OCI-M1 (cell line): ENCODE measurements at regions not wholly inside any gene's neighbourhood (a gene's known extent, or its start where the extent isn't known, plus 50 kb on each side); places are given as distances from the start of the nearest gene placed in this dataset.

Experiments used
- DNase-seq: peaks from one replicate; lab custom pipeline; 2025; lab: John Stamatoyannopoulos, UW

DNA sequence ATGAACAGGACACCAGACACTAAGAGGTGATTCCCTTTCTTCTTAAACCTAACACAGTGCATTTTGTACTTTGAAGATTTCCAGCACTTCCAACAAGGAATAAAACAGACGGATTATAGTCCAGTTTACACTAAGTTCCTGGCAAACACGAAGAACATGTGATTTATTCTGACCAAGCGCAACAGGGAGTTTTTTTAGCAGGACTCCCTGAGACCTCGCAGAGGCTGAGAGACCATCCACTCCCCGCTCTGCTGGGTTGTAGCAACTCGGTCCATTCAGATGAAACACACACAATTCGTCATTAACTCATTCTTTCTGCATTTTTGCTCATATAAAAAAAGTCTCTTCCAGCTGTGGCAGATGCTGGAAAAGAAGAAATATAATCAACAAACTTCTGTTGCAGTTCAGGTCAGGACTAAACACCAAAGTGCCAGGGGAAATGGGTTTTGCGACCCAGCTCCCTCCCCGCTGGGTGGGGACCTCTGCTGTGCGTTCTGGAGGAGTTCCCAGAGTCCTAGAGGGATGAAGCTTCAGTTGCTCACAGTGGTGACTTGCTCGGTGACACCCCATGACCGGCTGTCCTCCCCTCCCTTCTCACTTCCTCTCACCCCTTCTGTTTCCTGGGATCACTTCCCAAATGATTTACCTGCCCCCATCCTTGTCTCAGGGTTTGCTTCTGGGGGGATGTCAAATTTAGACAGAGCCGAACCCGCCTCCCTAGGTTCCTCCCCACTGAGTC lies 52.5 kb downstream of the KCNF1 start:
- no peak for DNase-seq

DNA sequence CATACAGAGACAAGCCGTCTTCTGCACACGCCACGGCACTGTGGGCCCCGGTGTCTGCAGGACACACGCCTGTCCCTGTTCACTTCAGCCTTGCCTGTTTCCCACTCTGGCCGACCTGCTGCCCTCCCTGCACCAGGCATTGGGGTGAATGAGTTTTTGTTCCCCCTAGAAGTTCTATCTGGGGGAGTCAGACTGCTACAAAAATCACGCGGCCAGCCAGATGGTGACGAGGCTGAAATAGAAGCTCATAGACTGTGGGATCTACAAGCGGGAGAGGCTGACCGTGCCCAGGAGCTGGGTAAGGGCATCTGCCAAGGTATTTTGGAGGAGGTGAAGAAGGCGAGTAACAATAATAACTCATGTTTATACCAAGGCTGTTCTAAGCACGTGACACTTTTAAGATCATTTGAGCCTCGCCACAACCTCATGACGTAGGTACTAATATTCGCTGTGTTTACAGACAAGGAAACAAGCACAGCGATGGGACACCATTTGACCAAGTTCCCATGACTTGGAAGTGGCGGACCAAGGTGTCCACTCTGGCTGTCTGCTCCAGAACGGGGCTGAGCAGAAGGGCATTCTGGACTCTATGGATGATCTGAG lies 53.6 kb downstream of the KCNF1 start:
- DNase-seq = no peak

DNA sequence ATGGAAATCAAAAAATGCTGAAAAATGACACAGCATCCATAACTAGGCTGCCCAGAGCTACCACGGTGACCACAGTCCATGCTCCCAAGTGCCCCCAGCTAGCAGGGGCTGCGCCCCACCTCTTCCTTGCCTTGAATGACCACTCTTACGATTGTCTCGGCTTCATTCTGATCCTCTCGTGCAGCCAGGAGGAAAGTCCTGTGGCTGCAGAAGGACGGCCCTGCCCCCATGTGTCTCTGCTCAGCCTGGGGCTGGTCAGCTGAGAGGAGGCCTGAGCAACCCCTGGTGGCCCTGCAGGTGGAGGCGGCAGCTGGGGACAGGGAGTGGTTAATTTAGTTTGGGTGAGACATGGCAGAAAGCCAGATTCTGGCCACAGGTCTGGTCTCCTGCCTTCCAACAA lies 54.3 kb downstream of the KCNF1 start:
- no peak for DNase-seq

DNA sequence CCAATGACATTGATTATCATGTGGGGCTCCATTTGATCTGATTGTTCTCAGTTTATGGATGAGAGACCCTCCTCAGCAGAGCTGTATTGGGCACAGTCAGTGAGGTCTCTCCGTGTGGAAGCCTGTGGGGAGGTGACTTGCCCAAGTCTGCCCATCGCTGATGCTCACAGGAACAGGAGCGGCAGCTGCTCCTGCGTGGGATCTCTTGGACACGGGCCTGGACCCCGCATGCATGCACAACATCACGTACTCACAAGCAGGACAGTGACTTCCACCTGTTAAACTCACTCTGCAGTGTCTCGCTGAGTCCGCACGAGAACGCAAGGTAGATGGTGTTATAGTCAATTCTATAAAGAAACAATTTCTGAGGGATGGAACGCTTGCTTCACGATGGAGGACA lies 55.0 kb downstream of the KCNF1 start:
- no peak for DNase-seq

DNA sequence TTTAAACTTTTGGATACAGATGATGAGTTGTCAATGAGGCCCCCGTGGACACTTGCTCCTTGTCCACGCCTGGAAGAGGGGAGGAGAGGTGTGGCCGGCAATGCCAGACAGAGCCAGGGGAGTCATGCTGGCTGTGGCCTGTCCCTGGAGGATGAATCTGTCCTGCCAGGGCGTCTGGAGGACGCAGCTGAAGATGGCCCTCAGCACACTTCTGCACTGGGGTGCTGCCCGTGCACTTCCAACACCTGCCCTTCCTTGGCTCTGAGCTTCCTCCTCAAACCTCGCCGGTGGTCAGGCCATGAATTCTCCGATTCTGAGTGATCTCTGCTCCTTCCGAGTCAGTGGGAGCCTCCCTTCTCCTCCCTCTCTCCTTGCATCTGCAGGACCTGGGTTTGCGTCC lies 56.4 kb downstream of the KCNF1 start:
- no peak for DNase-seq

DNA sequence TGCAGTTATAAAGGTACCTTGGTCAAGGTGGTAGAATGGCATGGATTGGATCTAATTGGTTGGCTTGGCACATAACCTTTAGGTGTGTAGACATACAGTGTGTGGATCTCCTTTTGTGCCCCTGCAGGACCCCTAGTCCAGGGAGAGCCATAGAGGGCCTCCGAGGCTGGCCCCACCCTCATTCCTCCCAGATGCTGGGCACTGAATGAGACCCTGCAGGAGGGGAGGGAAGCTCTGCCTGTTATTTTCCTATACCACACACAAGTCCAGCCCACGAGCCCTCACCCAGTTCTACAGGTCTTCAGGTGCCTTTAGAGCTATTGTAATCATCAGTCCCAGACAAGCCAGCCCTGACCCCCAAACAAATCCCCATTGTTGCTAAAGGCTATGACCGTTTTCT lies 58.9 kb downstream of the KCNF1 start:
- no peak for DNase-seq

DNA sequence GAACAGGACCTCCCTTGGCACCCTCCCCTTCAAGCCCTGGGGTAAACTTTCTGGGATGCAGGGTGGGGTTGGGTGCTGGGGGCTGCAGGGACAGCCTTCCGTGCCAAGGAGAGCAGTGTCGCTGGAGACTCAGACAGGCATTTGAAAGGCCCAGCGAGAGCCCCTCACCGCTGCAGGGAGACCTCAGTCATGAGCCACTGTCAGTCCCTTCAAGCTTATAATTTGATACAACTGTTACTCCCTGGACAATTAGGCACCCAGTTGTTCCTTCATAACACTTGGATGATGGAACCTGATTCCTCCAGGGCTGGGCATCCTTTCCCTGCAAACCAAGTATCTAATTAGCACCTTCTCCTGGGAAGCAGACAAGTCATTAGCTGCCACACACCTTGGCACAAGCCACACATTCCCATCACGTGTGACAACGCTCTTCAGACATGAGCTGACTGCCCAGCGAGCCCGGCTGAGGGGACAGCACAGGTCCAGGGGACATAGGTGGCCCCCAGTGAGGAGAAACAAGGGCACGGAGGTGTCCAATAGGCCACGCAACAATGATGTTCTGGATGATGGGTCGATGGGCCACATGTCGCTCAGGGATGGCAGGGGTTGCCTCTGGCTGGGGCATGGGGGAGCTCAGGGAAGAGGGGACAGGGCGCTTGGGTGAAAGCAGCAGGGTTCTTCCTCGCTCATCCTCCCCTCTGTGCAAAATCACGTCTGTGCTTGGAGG lies 59.6 kb downstream of the KCNF1 start:
- DNase-seq = no peak

DNA sequence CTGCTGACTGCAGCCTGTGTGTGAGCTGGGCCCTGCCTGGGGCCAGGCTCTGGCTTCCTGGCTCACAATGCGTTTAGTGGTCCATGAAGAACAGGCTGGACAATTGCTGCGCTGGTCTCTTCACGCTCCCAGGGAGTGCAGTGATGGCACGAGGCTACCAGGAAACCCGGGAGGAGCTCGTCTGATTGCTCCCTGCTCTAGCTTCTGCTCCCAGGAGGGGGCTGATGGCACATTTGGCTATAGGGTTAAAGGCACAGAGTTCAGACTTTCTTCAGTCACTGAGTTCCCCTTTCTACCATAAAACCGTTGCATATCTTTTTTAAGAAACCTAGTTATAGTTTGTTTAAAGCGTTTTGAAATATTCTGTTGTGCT lies 60.1 kb downstream of the KCNF1 start:
- DNase-seq = peak; percentile 4

DNA sequence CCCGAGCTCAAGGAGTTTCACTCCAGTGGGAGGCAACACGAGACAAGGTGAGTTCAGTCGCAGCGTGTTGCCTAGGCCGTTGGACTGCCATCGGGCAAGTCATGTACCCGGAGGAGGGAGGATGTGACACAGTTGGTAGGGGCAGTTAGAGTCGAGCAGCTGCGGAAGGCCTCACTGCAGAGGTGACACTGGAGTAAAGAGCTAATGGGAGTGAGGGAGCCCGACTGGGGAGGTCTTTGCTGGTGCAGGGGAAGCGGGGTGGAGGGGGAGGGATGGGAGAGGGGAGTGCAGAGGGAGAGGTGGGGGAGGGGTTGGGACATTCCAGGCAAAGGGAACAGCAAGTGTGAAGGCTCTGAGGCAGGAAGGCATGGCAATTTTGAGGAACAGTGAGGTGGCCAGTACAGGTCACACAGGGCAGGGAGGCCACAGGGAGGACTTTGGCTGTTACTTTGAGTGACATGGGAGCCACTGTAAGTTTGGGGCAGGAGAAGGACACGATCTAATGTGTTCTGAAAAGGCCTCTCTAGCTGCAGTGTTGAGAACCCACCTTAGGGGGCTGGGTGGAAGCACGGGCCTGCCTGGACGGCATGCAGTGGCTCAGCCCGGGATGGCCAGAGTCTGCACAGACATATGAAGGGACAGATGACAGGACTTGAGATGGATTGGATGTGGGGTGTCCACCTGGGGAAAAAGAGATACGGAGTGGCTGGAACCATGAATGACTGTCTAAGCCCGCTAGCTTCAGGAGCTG lies 61.1 kb downstream of the KCNF1 start:
- DNase-seq = no peak

DNA sequence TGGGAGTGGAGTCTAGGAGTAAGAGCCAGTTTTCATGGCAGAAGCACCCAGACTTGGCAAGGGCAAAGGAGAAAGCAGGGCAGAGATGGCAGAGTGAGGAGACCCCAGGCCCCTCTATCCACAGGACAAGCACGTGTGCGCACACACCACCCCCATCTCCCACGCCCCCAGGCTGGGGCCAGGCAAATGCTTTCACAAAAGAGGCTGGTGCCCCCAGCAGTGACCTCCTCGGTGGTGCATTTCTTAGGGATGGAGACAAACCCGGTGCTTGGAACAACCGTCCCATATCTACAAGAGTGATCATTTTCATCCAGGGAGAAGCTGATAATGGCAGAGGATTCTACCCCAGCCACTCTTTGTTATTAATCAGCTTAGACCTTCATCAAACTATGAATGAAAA lies 62.0 kb downstream of the KCNF1 start:
- DNase-seq = no peak

DNA sequence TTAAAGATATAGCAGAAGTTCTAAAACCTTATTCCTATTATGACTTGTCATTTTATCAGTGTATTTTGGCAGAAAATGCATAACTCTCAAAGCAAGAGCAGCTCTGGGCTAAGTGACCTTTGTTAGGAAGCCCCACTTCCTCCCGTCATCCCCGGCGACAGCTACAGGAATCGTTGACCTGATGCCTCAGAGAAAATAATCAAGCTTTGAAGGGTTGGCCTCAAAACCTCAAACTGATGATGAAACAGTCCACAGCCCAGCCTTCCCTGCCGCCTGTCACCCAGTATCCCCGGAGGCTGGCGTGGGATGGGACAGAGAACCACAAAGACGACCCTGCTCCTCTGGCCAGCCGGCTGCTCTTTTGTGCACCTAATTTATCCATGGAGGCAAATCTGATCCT lies 65.3 kb downstream of the KCNF1 start:
- peak; percentile 92 for DNase-seq

DNA sequence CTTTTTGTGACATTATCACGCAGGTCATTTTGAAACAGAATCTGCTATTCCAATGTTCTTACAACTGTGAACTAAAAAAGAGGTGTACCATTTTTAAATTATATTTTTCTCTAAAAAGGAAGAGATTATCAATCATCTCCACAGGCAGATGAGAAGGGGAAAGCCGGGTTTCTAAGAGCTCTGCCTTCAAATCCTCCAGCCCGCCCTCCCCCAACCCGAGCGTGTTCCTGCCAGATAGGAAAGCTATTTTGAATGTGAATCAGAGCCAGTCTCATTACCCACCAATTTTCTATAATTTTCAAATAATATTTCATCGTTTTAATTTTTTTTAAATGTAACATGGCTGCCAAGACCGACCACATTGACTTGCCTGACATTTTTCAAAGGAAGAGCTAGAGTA lies 65.9 kb downstream of the KCNF1 start:
- peak; percentile 61 for DNase-seq

DNA sequence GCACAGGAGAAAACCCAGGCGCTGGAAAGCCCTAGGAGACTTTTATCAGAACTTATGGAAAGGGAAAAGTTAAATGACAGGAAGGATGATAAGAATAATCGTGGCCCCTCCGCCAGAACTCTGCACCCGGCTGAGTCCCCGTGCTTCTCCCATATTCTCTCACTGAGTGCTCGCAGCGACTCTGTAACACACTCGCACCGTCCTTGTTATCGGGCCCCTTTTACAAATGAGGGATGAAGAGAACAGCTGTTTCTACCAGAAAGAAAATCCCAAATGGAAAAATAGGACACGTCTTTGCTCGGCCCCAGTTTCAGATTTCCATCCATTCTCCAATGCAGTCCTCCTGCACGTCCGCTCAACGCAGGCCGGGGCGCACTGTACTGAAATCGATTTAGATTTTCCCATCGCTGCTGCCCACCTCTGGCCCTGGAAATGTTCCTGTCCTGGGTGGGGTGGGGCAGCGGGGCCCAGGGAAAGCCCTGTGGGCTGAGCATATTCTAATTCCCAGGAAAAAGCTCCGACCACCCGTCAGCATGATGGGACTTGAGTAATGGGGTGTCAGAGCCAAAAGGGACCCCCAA lies 66.4 kb downstream of the KCNF1 start:
- no peak for DNase-seq

DNA sequence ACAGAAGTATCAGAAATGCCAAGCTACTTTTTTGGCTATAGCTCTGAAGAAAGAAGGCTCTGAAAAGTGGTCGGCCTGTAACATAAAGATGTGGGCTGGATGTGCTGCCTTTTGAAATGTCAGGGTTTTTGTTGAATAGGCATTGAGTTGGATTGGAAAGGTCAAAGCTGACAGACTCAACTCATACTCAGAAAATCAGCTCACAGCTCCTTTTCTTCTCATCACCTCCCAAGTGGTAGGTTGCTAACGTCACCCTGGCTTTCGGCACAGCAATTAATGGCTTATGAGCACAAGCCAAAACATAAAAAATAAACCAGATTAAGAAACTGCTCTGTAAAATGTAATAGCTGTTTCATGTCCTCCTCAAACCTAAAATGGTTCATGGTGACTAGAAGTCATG lies 68.3 kb downstream of the KCNF1 start:
- no peak for DNase-seq

DNA sequence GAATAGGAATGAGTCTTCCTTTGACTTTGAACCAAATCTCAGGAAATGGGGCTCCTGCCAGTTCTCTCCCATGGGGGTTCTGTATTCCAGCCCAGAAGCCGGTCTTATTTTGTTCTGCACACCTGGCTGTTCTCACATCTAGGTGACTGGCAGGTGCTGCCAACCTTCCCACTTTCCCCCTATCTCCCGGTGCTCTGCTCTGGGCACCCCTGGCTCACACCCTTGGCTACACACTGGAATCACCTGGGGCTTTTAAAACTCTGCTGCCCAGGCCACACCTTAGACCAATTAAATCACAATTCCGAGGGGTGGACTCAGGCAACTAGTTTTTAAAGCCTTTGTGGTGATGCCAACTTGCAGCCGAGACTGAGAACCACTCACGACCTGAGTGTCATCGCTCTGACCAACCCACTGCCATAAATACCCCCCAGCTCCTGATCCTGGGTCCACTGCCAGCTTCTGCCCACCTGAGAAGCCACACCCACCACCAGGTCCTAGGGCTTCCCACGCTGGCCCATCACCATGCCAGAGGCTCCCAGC lies 69.2 kb downstream of the KCNF1 start:
- DNase-seq = no peak

DNA sequence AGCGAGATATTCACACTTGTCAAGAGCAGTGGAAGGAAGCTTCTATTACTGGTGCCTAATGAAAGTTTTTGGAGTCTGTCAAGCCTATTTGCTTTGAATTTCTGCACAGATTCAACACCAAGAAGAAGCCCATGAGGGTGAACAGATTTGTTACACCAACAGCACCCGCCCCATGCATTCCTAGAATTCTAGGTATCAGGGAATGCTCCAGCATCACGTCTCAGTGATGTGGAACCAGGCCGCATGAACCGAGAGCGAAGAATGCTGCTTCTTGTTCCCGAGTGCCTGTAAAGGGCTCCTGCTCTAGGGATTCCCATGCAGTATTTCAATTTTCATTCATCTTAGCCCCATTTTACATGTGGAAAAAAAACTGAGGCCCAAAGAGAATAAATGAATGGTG lies 69.7 kb downstream of the KCNF1 start:
- no peak for DNase-seq

DNA sequence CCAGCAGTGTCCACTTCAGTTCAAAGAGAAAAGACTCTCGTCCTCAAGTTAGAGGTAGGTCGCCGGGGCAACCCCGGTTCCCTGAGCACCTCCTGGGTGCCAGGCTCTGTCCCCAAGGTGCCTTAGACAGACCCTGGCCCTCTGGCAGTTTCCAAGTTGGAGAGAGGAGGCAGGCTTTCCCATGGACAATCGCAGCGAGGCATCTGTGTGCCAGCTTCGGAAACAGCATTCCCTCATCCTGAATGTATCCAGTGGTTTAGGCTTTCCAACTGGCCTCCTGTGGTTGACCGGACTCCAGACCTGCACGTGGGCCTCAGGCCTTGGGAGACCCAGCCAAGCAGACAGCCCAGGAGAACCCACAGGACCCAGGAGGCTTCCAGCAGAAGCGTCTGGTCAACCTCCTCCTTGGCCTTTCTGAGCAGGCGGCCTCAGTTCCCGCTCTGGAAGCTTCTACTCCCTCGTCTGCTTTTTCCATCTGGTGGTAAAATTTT lies 70.3 kb downstream of the KCNF1 start:
- no peak for DNase-seq

DNA sequence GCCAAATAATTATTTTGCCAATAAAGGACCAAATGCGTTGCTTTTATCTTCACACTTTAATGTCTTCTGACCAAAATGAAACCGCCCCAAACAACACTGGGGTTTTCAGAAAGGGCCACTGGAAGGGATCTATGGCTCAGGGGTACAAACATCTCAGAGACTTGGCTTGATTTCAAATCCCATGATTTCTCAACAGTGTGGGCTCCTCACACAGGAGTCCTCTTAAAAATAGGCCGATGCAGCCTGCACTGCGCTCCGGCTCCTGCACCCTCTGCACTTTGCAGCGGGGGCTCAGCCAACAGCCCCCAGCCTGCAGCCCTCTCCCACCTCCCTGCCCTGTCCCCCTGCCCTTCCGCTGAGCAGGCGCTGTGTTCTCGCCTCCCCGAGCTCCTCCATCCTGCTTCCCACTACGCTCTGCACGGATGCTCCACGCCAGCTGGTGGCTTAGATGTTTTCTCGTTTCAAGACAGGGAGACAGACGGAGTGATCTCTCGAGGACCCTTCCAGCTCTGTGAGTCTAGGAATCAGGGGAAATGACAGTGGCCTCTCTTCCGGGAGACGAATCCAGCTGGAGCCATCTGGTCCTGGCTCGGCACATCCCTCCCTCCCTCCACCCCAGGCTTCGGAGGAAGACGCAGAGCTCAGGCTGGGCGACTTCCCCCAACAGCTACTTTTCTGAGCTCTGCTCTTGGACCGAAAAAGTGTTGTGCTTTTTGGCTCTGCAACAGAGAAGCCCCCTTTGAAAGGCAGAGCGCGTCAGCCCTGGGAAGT lies 71.4 kb downstream of the KCNF1 start:
- no peak for DNase-seq

DNA sequence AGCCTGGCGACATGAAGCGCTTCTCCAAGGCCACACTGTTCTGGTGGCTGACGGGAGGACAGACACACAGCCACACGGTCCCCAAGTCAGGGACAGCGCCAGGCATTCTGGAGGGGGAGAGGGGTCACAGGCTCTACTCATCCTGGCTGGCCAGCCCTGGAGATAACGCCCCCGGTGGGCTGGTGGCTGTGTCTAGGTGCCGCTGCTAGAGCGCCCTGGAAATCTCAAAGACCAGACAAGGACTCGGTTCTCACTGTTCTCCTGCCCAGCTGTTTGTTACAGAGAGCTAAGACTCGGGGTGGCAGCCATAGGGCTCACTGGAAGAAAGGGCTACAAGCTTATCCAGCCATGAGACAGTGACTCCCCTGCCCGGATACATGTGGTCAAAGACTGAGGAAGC lies 72.0 kb downstream of the KCNF1 start:
- DNase-seq = no peak

DNA sequence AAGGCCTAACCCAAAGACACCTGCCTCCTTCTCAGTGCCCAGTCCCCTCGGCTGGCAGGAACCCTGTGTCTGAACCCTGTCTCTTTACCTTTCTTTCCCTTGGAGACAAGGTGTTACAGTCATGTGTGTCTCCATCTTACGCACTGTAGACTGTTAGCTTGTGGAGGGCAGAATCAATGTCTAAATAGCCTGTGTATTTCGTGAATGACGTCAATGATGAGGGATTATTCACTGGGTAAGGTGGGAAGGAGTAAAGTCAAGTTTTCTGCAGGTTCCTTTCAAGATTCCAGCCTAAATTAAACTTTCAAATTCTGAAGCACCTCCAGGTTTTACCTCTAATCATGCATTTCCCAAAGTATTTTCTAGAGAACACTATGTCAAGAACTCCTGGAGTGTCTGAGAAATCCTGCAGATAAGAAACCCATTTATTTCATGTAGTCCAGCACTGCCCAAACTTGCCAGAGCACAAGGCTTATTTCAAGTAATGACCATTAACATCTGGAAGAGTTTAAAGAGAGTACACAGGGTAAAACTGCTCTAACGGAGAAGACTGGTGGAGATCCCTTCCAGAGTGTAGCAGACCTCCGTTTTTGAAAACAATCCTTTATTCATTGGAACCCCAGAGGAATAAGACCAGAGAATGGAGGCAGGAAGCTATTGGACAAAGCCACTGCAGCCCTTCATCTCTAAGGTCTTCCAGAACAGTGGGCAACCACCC lies 72.8 kb downstream of the KCNF1 start:
- no peak for DNase-seq

DNA sequence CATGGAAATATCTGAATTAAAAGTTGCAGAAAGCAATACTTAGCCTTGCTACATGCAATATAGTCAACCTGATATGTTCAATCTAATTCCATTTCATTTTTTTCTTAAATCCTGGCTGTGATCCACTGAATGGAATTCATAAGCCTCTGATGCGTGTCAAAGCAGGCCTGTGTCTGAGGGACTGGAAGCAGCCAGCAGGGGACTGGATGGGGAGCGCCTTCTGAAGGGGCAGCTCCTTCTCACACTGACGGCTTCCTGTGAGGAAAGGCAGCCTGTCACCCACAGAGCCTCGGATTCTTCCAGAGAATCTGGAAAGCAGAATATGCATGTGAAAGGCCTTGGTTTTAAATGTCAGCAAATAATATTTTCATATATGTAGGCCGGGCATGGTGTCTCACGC lies 73.5 kb downstream of the KCNF1 start:
- DNase-seq = no peak
